ENCODE measurements at regions not wholly inside any gene's neighbourhood (a gene's known extent, or its start where the extent isn't known, plus 50 kb on each side); places are given as distances from the start of the nearest gene placed in this dataset.

GRCh38 chr7:114107522-114107921 lies 188.7 kb upstream of the PPP1R3A start:
- Histone ChIP-seq H3K27ac (ENCODE audit: low read depth in 2 of 2, low read length in 1 of 2) (no peak overlapping the region), H3K4me1 (ENCODE audit: control insufficient read depth in 1 of 2, insufficient read depth in 2 of 2, low read depth in 1 of 2, low read length in 1 of 2) (no peaks in the 10 kb centered on the region), H3K4me3 (ENCODE audit: low read depth in 2 of 2, low read length in 1 of 2) (no peak overlapping the region), H2AFZ (ENCODE audit: low read depth) (no peak overlapping the region), H3K9me2 (no peaks in the 10 kb centered on the region), H3K79me2 (ENCODE audit: insufficient read depth) (no peaks in the 10 kb centered on the region), H3K27me3 (ENCODE audit: insufficient read depth) (no peaks in the 10 kb centered on the region), H3K9ac (no peak overlapping the region), H3K9me3 (no peaks in the 10 kb centered on the region), H3K36me3 (replicated peaks in 1 of 2; ENCODE audit: control insufficient read depth in 1 of 2, insufficient read depth in 2 of 2, low read length in 1 of 2) (no peaks in the 10 kb centered on the region), H4K20me1 (ENCODE audit: insufficient read depth) (no peaks in the 10 kb centered on the region), H3F3A (replicated peaks; ENCODE audit: insufficient read depth) (no peaks in the 10 kb centered on the region), H3K4me2 (no peak overlapping the region)
- CTCF ChIA-PET: no interaction called here
- 0% methylated on average over 2 of the region's 2 CpGs for WGBS (ENCODE audit: low lambda C conversion rate)
- POLR2A ChIA-PET: no interaction called here
- TF ChIP-seq TCF12 (IDR thresholded peaks at IDR 0.05) (no peak), ELF1 (IDR thresholded peaks at IDR 0.05) (no peak), YY1 (IDR thresholded peaks at IDR 0.05; ENCODE audit: low read depth) (no peak), POLR2AphosphoS5 (IDR thresholded peaks at IDR 0.05; ENCODE audit: low read depth, low read length) (no peak), RAD21 (IDR thresholded peaks at IDR 0.05; ENCODE audit: low read length) (no peak), REST (IDR thresholded peaks at IDR 0.05; ENCODE audit: low read depth, low read length) (no peak), USF1 (IDR thresholded peaks at IDR 0.05; ENCODE audit: borderline replicate concordance, low read depth) (no peak), FOXM1 (IDR thresholded peaks at IDR 0.05; ENCODE audit: low read depth) (no peak), TEAD4 (IDR thresholded peaks at IDR 0.05; ENCODE audit: borderline replicate concordance, insufficient read depth) (no peak), FOXJ3 (CRISPR knock-in tag; IDR thresholded peaks at IDR 0.05) (no peak), SMC3 (IDR thresholded peaks at IDR 0.05; ENCODE audit: low read depth, low read length) (no peak), EZH2phosphoT487 (IDR thresholded peaks at IDR 0.05; ENCODE audit: borderline replicate concordance, low read depth) (no peak), SIN3A (IDR thresholded peaks at IDR 0.05; ENCODE audit: borderline replicate concordance, low read depth, low read length) (no peak), GATA2 (CRISPR knock-in tag; IDR thresholded peaks at IDR 0.05) (no peak), GABPA (IDR thresholded peaks at IDR 0.05; ENCODE audit: low read depth) (no peak), RXRA (IDR thresholded peaks at IDR 0.05; ENCODE audit: borderline replicate concordance, low read depth) (no peak), PBX3 (IDR thresholded peaks at IDR 0.05) (no peak)
- TF ChIP-seq, protein P1, sequence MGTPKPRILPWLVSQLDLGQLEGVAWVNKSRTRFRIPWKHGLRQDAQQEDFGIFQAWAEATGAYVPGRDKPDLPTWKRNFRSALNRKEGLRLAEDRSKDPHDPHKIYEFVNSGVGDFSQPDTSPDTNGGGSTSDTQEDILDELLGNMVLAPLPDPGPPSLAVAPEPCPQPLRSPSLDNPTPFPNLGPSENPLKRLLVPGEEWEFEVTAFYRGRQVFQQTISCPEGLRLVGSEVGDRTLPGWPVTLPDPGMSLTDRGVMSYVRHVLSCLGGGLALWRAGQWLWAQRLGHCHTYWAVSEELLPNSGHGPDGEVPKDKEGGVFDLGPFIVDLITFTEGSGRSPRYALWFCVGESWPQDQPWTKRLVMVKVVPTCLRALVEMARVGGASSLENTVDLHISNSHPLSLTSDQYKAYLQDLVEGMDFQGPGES (IDR thresholded peaks at IDR 0.05; ENCODE audit: low read depth, low read length): no peak
- TF ChIP-seq, protein P2, sequence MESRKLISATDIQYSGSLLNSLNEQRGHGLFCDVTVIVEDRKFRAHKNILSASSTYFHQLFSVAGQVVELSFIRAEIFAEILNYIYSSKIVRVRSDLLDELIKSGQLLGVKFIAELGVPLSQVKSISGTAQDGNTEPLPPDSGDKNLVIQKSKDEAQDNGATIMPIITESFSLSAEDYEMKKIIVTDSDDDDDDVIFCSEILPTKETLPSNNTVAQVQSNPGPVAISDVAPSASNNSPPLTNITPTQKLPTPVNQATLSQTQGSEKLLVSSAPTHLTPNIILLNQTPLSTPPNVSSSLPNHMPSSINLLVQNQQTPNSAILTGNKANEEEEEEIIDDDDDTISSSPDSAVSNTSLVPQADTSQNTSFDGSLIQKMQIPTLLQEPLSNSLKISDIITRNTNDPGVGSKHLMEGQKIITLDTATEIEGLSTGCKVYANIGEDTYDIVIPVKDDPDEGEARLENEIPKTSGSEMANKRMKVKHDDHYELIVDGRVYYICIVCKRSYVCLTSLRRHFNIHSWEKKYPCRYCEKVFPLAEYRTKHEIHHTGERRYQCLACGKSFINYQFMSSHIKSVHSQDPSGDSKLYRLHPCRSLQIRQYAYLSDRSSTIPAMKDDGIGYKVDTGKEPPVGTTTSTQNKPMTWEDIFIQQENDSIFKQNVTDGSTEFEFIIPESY (IDR thresholded peaks at IDR 0.05; ENCODE audit: borderline replicate concordance, low read depth): no peak
- no peak for DNase-seq

Measured in SK-N-SH (cell line).